Bronchial epithelial cell (primary cell): ENCODE measurements at regions not wholly inside any gene's neighbourhood (a gene's known extent, or its start where the extent isn't known, plus 50 kb on each side); places are given as distances from the start of the nearest gene placed in this dataset.
"Not testable (repeated sequence)": the region's sequence is repeated elsewhere in the genome, so short reads cannot be mapped to it uniquely, and the experiment has no call there.

Source experiments
- DNase-seq: peaks from one replicate; pipeline ENCODE4 v3.0.0-alpha.2; 2010; ENCODE audit warnings: low read depth
- FAIRE-seq: peaks from 2 replicates; lab custom pipeline; 2011; peaks lifted over from hg19 to GRCh38; lab: Jason Lieb, UNC
- H3K27me3 ChIP-seq: 2 replicates; pipeline ENCODE4 v1.5.1; 2011; ENCODE audit warnings: low read length; ENCODE audit not compliant: control insufficient read depth, insufficient read depth
- H3K36me3 ChIP-seq: 2 replicates; pipeline ENCODE4 v1.5.1; 2011; ENCODE audit warnings: low read length; ENCODE audit not compliant: control insufficient read depth, insufficient read depth
- H3K4me3 ChIP-seq: 2 replicates; pipeline ENCODE4 v1.5.1; 2011; ENCODE audit warnings: mild to moderate bottlenecking, low read depth, low read length, control low read depth
- CTCF ChIP-seq: IDR thresholded peaks from 2 replicates; pipeline ENCODE4 v1.5.1; 2011; ENCODE audit warnings: mild to moderate bottlenecking, moderate library complexity, low read length, control low read depth, inconsistent platforms; ENCODE audit not compliant: insufficient read depth, severe bottlenecking

DNA sequence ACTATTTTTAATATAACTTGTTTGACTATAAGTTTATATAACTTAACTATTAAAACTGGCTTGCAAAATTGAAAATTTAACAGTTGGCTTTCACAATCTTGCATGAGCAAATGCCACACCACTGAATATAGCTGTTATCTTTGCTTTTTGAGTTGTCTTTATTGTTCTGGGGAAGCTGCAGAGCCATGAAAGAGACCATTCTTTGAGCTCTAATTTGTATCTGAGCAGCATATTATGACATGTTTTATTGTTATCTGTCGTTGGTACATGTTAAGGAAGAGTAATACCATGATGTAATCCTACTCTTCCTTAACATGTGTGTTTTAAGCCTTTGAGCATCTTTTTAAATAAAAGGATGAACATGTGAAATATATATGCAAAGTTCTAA is 97.1 kb upstream of the ANK2 start:
- peaks cover 2% of the 10 kb centered on the region for H3K27me3 ChIP-seq
- no peak for TF ChIP-seq CTCF
- no peaks in the 10 kb centered on the region for H3K36me3 ChIP-seq
- DNase-seq: no peak
- FAIRE-seq: no peak
- no peak overlapping the region for H3K4me3 ChIP-seq

DNA sequence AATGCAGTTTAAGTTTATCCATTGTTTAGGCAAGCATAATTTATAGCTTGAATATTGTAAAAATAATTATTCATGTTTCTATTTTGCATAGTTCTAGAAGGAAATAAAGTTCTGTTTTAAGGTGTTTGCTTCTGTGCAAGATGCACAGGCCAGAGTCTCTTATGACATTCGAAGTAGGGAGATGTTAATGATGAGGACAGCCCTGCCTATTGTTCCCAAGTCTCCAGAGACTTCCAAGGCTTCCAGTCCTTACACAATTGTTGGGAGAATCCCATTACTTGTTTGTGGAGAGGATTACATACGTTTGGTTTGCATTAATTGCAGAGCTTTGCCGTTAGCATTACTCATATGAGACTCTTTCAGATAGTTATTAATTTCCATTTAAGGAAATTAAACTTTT is 96.2 kb upstream of the ANK2 start:
- Histone ChIP-seq H3K27me3 (peaks cover 2% of the 10 kb centered on the region), H3K36me3 (no peaks in the 10 kb centered on the region), H3K4me3 (no peak overlapping the region)
- TF ChIP-seq CTCF: no peak
- DNase-seq: no peak
- no peak for FAIRE-seq

DNA sequence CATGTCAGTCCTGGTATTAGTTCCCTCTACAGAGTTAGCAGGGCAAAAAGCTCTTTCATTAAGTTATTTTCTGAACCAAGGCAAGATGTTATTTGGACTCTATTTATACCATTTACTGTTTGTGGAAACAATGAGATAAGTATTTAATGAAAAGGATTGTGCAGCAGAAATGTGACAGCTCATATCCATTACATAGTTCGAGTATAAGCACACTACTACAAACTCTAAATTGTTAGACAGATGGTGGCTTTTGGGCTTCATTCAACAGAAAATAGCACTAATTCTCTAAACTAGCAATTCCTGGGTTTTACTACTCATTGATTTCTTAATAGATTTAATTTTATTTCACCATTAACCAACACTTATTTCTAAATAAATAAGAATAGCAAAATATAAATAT is 95.2 kb upstream of the ANK2 start:
- Histone ChIP-seq H3K36me3 (no peaks in the 10 kb centered on the region), H3K4me3 (no peak overlapping the region), H3K27me3 (no peaks in the 10 kb centered on the region)
- no peak for DNase-seq
- TF ChIP-seq CTCF: no peak
- no peak for FAIRE-seq

- H3K36me3 ChIP-seq: no peaks in the 10 kb centered on the region
- FAIRE-seq (no peak), DNase-seq (no peak)
- no peak for TF ChIP-seq CTCF
- no peaks in the 10 kb centered on the region for H3K27me3 ChIP-seq
- no peak overlapping the region for H3K4me3 ChIP-seq
Measured at GRCh38 chr4:112956484-112956896, 93.0 kb upstream of the ANK2 start.

DNA sequence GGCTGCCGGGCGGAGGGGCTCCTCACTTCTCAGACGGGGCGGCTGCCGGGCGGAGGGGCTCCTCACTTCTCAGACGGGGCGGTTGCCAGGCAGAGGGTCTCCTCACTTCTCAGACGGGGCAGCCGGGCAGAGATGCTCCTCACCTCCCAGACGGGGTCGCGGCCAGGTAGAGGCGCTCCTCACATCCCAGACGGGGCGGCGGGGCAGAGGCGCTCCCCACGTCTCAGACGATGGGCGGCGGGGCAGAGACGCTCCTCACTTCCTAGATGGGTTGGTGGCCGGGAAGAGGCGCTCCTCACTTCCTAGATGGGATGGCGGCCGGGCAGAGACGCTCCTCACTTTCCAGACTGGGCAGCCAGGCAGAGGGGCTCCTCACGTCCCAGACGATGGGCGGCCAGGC is 91.7 kb upstream of the ANK2 start:
- DNase-seq, H3K27me3 ChIP-seq, H3K4me3 ChIP-seq, H3K36me3 ChIP-seq, FAIRE-seq: not testable (repeated sequence)

GRCh38 chr4:112966701-112967488 is 82.6 kb upstream of the ANK2 start:
- no peak for TF ChIP-seq CTCF
- no peak overlapping the region for H3K4me3 ChIP-seq
- H3K36me3 ChIP-seq: no peaks in the 10 kb centered on the region
- FAIRE-seq (no peak), DNase-seq (no peak)
- H3K27me3 ChIP-seq: no peaks in the 10 kb centered on the region
